GM10847 (cell line): ENCODE measurements at regions not wholly inside any gene's neighbourhood (a gene's known extent, or its start where the extent isn't known, plus 50 kb on each side); places are given as distances from the start of the nearest gene placed in this dataset.

Experiments
- POLR2A ChIP-seq: IDR thresholded peaks from 2 replicates; pipeline ENCODE4 v1.6.1; 2011; ENCODE audit not compliant: insufficient read length; ENCODE audit errors: extremely low read depth

- no peak for TF ChIP-seq POLR2A
These were observed 158.7 kb upstream of the NBPF11 start for GRCh38 chr1:148310807-148311206.

GRCh38 chr1:148309940-148310500, 157.9 kb upstream of the NBPF11 start:
- TF ChIP-seq POLR2A: no peak

GRCh38 chr1:148308832-148309458, 156.9 kb upstream of the NBPF11 start:
- no peak for TF ChIP-seq POLR2A

GRCh38 chr1:148307583-148308185, 155.6 kb upstream of the NBPF11 start:
- no peak for TF ChIP-seq POLR2A

- TF ChIP-seq POLR2A: no peak
These were observed 144.4 kb upstream of the NBPF11 start for GRCh38 chr1:148296511-148296910.

- TF ChIP-seq POLR2A: no peak
These were observed 142.2 kb upstream of the NBPF11 start for GRCh38 chr1:148294116-148294807.

GRCh38 chr1:148293651-148294050, 141.6 kb upstream of the NBPF11 start:
- no peak for TF ChIP-seq POLR2A

- TF ChIP-seq POLR2A: no peak
These were observed 140.8 kb upstream of the NBPF11 start for GRCh38 chr1:148292915-148293314.

- TF ChIP-seq POLR2A: no peak
These were observed 138.8 kb upstream of the NBPF11 start for GRCh38 chr1:148290881-148291280.

GRCh38 chr1:148289647-148290046, 137.6 kb upstream of the NBPF11 start:
- TF ChIP-seq POLR2A: no peak

GRCh38 chr1:148264374-148265276, 112.5 kb upstream of the NBPF11 start:
- TF ChIP-seq POLR2A: no peak

GRCh38 chr1:148263906-148264255, 111.8 kb upstream of the NBPF11 start:
- no peak for TF ChIP-seq POLR2A

- peak; percentile 69 for TF ChIP-seq POLR2A
These were observed 111.2 kb upstream of the NBPF11 start for GRCh38 chr1:148263128-148263905.
